HepG2 (cell line): ENCODE measurements at regions not wholly inside any gene's neighbourhood (a gene's known extent, or its start where the extent isn't known, plus 50 kb on each side); places are given as distances from the start of the nearest gene placed in this dataset.

Experiments used
- ATAC-seq: fragments of 200-7000 bp; cut with Tn5 transposase; 3 replicates; pipeline ENCODE4 v1.9.1; 2020; ENCODE audit warnings: mild to moderate bottlenecking, moderate library complexity
- BruUV-seq: library from RNA; stranded (reverse); fragments of 400-500 nt; replicated peaks from 2 replicates; lab custom pipeline; 2021; lab: Mats Ljungman, UMichigan
- CTCF ChIA-PET: fragments of 300-600 bp; formaldehyde crosslinking; extraction: SDS; loops from one replicate; lab custom pipeline; 2021; ENCODE audit warnings: low total read pairs, inconsistent platforms, low intra/inter-chr PET ratio; lab: Yijun Ruan, JAX
- POLR2A ChIA-PET: fragments of 350-600 bp; sonication (Branson Sonifier 250); formaldehyde crosslinking; loops from one replicate; lab custom pipeline; 2020; ENCODE audit warnings: antibody characterized with exemption, inconsistent platforms; lab: Yijun Ruan, JAX
- DNase-seq: peaks from one replicate; pipeline ENCODE4 v3.0.0-alpha.2; 2015; ENCODE audit warnings: low spot score
- FAIRE-seq: peaks from 3 replicates; lab custom pipeline; 2011; peaks lifted over from hg19 to GRCh38; lab: Jason Lieb, UNC
- H2AFZ ChIP-seq: one replicate; pipeline ENCODE4 v1.6.1; 2011; ENCODE audit warnings: low read length, inconsistent platforms
- H3K27ac ChIP-seq: fragments of 300-600 bp; 3 replicates; pipeline ENCODE4 v1.8.0; 2011; ENCODE audit warnings: mixed run types, mild to moderate bottlenecking, mixed read lengths, low read length, inconsistent platforms; ENCODE audit not compliant: insufficient read depth; ENCODE audit errors: extremely low read length
- H3K27me3 ChIP-seq, 2 experiments: fragments of 200-600 bp in 1 of 2; 2 replicates in 1 of 2; 3 replicates in 1 of 2; pipeline versions ENCODE4 v1.6.0 to v1.8.0; 2011; ENCODE audit warnings: low read length in 2 of 2, mild to moderate bottlenecking in 2 of 2, moderate library complexity in 2 of 2, inconsistent platforms in 1 of 2; ENCODE audit not compliant: insufficient read depth in 2 of 2, control insufficient read depth in 1 of 2
- H3K36me3 ChIP-seq, 2 experiments: fragments of 200-600 bp in 1 of 2; replicated peaks in 1 of 2; 2 replicates in 1 of 2; 3 replicates in 1 of 2; pipeline versions ENCODE4 v1.5.1 to v1.8.0; 2011; ENCODE audit warnings: low read length in 2 of 2, inconsistent platforms in 1 of 2; ENCODE audit not compliant: insufficient read depth in 2 of 2, control insufficient read depth in 1 of 2
- H3K4me1 ChIP-seq: 2 replicates; pipeline ENCODE4 v1.5.1; 2012; ENCODE audit warnings: low read length, inconsistent platforms; ENCODE audit not compliant: insufficient read depth
- H3K4me2 ChIP-seq: 2 replicates; pipeline ENCODE4 v1.6.0; 2011; ENCODE audit warnings: low read depth, low read length, inconsistent platforms
- H3K4me3 ChIP-seq, 3 experiments: fragments of 200-600 bp in 1 of 3; sonication (generic), shearing (Covaris generic) in 1 of 3; replicated peaks in 1 of 3; 2 replicates each; pipeline ENCODE4 v1.5.1; 2011 to 2016; ENCODE audit warnings: low read length in 3 of 3, inconsistent platforms in 2 of 3, low read depth in 2 of 3, mild to moderate bottlenecking in 2 of 3, control low read depth in 1 of 3, mixed read lengths in 1 of 3; ENCODE audit not compliant: insufficient read depth in 1 of 3
- H3K79me2 ChIP-seq: one replicate; pipeline ENCODE4 v1.6.1; 2011; ENCODE audit warnings: low read length, inconsistent platforms; ENCODE audit not compliant: insufficient read depth
- H3K9ac ChIP-seq: 2 replicates; pipeline ENCODE4 v1.6.0; 2011; ENCODE audit warnings: mild to moderate bottlenecking, low read depth, low read length, inconsistent platforms; ENCODE audit not compliant: insufficient read depth
- H3K9me3 ChIP-seq: 2 replicates; pipeline ENCODE4 v1.5.1; 2012; ENCODE audit warnings: mild to moderate bottlenecking, low read length
- H4K20me1 ChIP-seq: 2 replicates; pipeline ENCODE4 v1.6.0; 2011; ENCODE audit warnings: inconsistent platforms, mild to moderate bottlenecking, low read length, moderate library complexity; ENCODE audit not compliant: insufficient read depth
- FOXC1 ChIP-seq: sonication (generic); formaldehyde crosslinking; IDR thresholded peaks from 2 replicates; pipeline ENCODE4 v1.8.0; 2022; ENCODE audit warnings: mild to moderate bottlenecking, missing genetic modification reagents, borderline replicate concordance
- GLMP ChIP-seq: sonication (generic); formaldehyde crosslinking; IDR thresholded peaks from 2 replicates; pipeline ENCODE4 v1.9.0; 2021; ENCODE audit warnings: missing genetic modification reagents, mild to moderate bottlenecking, borderline replicate concordance
- HMGXB4 ChIP-seq, 2 experiments: sonication (generic) in 1 of 2; formaldehyde crosslinking in 1 of 2; IDR thresholded peaks; 2 replicates each; pipeline versions ENCODE4 v1.4.0 to v1.6.1; 2018 to 2020; ENCODE audit warnings: missing genetic modification reagents in 2 of 2, borderline replicate concordance in 1 of 2, low read depth in 1 of 2, mild to moderate bottlenecking in 1 of 2, missing biosample characterization in 1 of 2
- MZF1 ChIP-seq: sonication (generic); formaldehyde crosslinking; IDR thresholded peaks from 2 replicates; pipeline ENCODE4 v1.8.1; 2023; ENCODE audit warnings: mild to moderate bottlenecking, missing genetic modification reagents, borderline replicate concordance
- RARG ChIP-seq: sonication (generic); formaldehyde crosslinking; IDR thresholded peaks from 2 replicates; pipeline ENCODE4 v1.4.0; 2020; ENCODE audit warnings: low read depth, mild to moderate bottlenecking, missing genetic modification reagents
- SETDB1 ChIP-seq: sonication (generic); formaldehyde crosslinking; IDR thresholded peaks from 2 replicates; pipeline ENCODE4 v1.5.1; 2020; ENCODE audit warnings: missing genetic modification reagents, mild to moderate bottlenecking, borderline replicate concordance
- TCF7 ChIP-seq: sonication (generic); IDR thresholded peaks from 2 replicates; pipeline ENCODE4 v1.6.1; 2016; ENCODE audit warnings: antibody characterized with exemption, low read depth
- ZNF230 ChIP-seq: sonication (generic); formaldehyde crosslinking; IDR thresholded peaks from 2 replicates; pipeline ENCODE4 v1.4.0; 2020; ENCODE audit warnings: mild to moderate bottlenecking, missing genetic modification reagents
- ZNF446 ChIP-seq: sonication (generic); formaldehyde crosslinking; IDR thresholded peaks from 2 replicates; pipeline ENCODE4 v1.5.0; 2020; ENCODE audit warnings: mild to moderate bottlenecking, missing genetic modification reagents
- ZNF646 ChIP-seq: sonication (generic); formaldehyde crosslinking; IDR thresholded peaks from 2 replicates; pipeline ENCODE4 v1.9.0; 2021; ENCODE audit warnings: mild to moderate bottlenecking, missing genetic modification reagents
- WGBS: methylation state at CpG from one replicate; pipeline ENCODE4 v1.1.6; 2017; ENCODE audit warnings: low lambda C conversion rate; 5-methylcytosine and 5-hydroxymethylcytosine counted together
- in situ Hi-C: cut with HindIII; loops from 2 replicates; pipeline ENCODE4 v1.10.0; 2017; ENCODE audit warnings: low pct_unique_long_range_greater_than_20kb; ENCODE audit not compliant: extremely low pct_ligation_motif_present
- intact Hi-C: fragments of 100-400 bp; cut with micrococcal nuclease; formaldehyde crosslinking; loops from one replicate; pipeline ENCODE4 v1.10.0; 2022; ENCODE audit not compliant: unreplicated experiment
- TF ChIP-seq, protein P1 (sequence below): sonication (generic); formaldehyde crosslinking; IDR thresholded peaks from 2 replicates; pipeline ENCODE4 v1.4.0; 2020; ENCODE audit warnings: mild to moderate bottlenecking, missing genetic modification reagents, borderline replicate concordance

DNA sequence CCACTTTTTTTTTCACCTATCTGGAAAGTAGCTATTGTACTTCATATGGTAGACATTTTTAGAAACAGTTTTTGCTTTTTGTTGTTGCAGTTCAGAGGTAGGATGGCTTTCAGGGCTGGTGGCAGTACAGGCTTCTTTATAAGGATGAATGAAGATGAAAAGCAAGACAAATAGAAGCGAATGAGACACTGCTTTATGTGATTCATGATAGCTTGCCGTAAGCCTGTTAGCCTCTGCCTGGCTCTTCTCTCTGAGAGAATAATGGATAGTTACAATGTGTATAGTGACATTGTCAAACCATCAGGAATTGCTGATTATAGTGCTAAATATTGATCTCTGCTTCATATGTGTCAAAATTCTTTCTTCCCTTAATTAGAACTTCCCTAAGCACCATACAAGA is 173.7 kb downstream of the NR4A2 start:
- 28% methylated on average over 2 of the region's 2 CpGs for WGBS
- Histone ChIP-seq H3K27ac (no peak overlapping the region), H3K79me2 (no peaks in the 10 kb centered on the region), H3K4me1 (0 out of 2 replicates have a peak, but pooled peaks cover 7% of the 10 kb centered on the region), H3K36me3 (no peaks in the 10 kb centered on the region), H4K20me1 (no peaks in the 10 kb centered on the region), H3K9ac (no peak overlapping the region), H3K27me3 (no peaks in the 10 kb centered on the region), H3K4me2 (no peak overlapping the region), H2AFZ (no peak overlapping the region), H3K9me3 (no peaks in the 10 kb centered on the region), H3K4me3 (no peak overlapping the region)
- in situ Hi-C loops: no loop called here
- DNase-seq (no peak), ATAC-seq (no peak), FAIRE-seq (no peak)
- intact Hi-C loops: loop anchor here (5.0 kb wide), 1 partner anchor 428 kb away; no protein-coding TSS in a partner anchor
- CTCF ChIA-PET: no interaction called here
- BruUV-seq: no TSS peak
- POLR2A ChIA-PET: no interaction called here
- TF ChIP-seq MZF1 (CRISPR knock-in tag) (no peak), ZNF446 (no peak), TCF7 (no peak), GLMP (CRISPR knock-in tag) (no peak), ZNF230 (CRISPR knock-in tag) (no peak), FOXC1 (CRISPR knock-in tag) (no peak), ZNF646 (CRISPR knock-in tag) (no peak), RARG (CRISPR knock-in tag) (no peak), HMGXB4 (CRISPR knock-in tag; IDR thresholded peaks at IDR 0.05; ENCODE audit: borderline replicate concordance in 1 of 2, low read depth in 1 of 2) (no peak), SETDB1 (CRISPR knock-in tag) (no peak)
- TF ChIP-seq, protein P1, sequence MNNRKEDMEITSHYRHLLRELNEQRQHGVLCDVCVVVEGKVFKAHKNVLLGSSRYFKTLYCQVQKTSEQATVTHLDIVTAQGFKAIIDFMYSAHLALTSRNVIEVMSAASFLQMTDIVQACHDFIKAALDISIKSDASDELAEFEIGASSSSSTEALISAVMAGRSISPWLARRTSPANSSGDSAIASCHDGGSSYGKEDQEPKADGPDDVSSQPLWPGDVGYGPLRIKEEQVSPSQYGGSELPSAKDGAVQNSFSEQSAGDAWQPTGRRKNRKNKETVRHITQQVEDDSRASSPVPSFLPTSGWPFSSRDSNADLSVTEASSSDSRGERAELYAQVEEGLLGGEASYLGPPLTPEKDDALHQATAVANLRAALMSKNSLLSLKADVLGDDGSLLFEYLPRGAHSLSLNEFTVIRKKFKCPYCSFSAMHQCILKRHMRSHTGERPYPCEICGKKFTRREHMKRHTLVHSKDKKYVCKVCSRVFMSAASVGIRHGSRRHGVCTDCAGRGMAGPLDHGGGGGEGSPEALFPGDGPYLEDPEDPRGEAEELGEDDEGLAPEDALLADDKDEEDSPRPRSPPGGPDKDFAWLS: no peak
